Fibroblast of lung (primary cell): ENCODE measurements at regions not wholly inside any gene's neighbourhood (a gene's known extent, or its start where the extent isn't known, plus 50 kb on each side); places are given as distances from the start of the nearest gene placed in this dataset.

Experiments used
- EZH2 ChIP-seq: IDR thresholded peaks from 2 replicates; pipeline ENCODE4 v1.5.1; 2012; ENCODE audit warnings: low read length, control low read depth, mild to moderate bottlenecking; ENCODE audit errors: missing control alignments
- TF ChIP-seq, protein P1 (sequence below), 2 donors: IDR thresholded peaks in 1 of 2; conservative IDR thresholded peaks in 1 of 2; 1 replicate in 1 of 2; 2 replicates in 1 of 2; pipeline ENCODE4 v1.5.1; 2011 to 2012; ENCODE audit warnings: low read length in 2 of 2, control low read depth in 1 of 2, inconsistent platforms in 1 of 2, low read depth in 1 of 2, mild to moderate bottlenecking in 1 of 2

DNA sequence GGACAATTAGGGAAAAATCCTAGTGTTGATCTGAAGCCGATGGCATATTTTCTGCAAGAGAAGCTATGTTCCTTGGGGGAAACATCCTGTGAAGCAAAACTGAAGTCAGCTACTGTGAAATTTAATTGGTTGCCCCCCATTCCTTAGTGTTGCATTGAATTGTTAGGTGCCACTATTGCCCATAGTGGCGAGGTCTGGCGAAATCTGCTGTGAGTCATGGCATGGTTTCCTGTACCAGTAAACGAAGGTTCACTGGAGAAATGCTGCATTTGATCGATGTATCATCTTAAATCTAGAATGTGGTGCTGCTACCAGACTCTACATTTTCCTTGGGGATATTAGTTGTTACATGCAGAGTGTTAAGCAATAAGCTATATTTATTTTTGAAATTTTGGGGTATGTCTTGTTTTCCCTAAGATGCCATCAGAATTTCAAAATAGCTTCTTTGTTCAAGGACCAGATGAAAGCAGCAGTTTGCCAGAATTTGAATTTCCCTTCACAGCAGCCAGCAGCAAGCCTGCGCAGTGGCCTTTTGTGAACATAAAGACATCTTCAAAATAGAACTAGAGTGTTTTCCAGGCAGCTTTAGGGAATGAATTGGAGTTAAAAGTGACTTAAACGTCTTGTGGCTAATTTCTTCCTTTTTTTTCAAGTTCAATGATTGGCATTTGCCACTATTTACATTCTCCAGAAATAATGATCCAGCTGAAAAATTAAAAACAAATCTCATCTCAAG, 348.6 kb upstream of the COBL start:
- no peak for TF ChIP-seq EZH2
- TF ChIP-seq, protein P1, sequence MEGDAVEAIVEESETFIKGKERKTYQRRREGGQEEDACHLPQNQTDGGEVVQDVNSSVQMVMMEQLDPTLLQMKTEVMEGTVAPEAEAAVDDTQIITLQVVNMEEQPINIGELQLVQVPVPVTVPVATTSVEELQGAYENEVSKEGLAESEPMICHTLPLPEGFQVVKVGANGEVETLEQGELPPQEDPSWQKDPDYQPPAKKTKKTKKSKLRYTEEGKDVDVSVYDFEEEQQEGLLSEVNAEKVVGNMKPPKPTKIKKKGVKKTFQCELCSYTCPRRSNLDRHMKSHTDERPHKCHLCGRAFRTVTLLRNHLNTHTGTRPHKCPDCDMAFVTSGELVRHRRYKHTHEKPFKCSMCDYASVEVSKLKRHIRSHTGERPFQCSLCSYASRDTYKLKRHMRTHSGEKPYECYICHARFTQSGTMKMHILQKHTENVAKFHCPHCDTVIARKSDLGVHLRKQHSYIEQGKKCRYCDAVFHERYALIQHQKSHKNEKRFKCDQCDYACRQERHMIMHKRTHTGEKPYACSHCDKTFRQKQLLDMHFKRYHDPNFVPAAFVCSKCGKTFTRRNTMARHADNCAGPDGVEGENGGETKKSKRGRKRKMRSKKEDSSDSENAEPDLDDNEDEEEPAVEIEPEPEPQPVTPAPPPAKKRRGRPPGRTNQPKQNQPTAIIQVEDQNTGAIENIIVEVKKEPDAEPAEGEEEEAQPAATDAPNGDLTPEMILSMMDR (conservative IDR thresholded peaks at IDR 0.05 in 1 of 2, IDR thresholded peaks at IDR 0.05 in 1 of 2; ENCODE audit: low read depth in 1 of 2, low read length in 2 of 2) = no peak
